HG02763 (cell line): ENCODE measurements at regions not wholly inside any gene's neighbourhood (a gene's known extent, or its start where the extent isn't known, plus 50 kb on each side); places are given as distances from the start of the nearest gene placed in this dataset.
"Not testable (repeated sequence)": the region's sequence is repeated elsewhere in the genome, so short reads cannot be mapped to it uniquely, and the experiment has no call there.

Experiments used
- ATAC-seq: cut with Tn5 transposase; IDR thresholded peaks from one replicate; pipeline ENCODE4 v1.9.1; 2021; ENCODE audit warnings: mild to moderate bottlenecking, moderate library complexity; ENCODE audit not compliant: unreplicated experiment

- no peak for ATAC-seq
These were observed 52.5 kb upstream of the WDFY3 start for GRCh38 chr4:85018983-85019382.

GRCh38 chr4:85019411-85019810 is 52.9 kb upstream of the WDFY3 start:
- no peak for ATAC-seq

- no peak for ATAC-seq
These were observed 58.2 kb upstream of the WDFY3 start for GRCh38 chr4:85024671-85025070.

- no peak for ATAC-seq
These were observed 62.4 kb upstream of the WDFY3 start for GRCh38 chr4:85028910-85029309.

- no peak for ATAC-seq
These were observed 63.0 kb upstream of the WDFY3 start for GRCh38 chr4:85029453-85029852.

- ATAC-seq: no peak
These were observed 63.7 kb upstream of the WDFY3 start for GRCh38 chr4:85030156-85030555.

GRCh38 chr4:85033838-85034237 is 67.3 kb upstream of the WDFY3 start:
- ATAC-seq: not testable (repeated sequence)

GRCh38 chr4:85039526-85039925 is 73.0 kb upstream of the WDFY3 start:
- ATAC-seq: no peak

- ATAC-seq: not testable (repeated sequence)
These were observed 77.5 kb upstream of the WDFY3 start for GRCh38 chr4:85043812-85044496.

GRCh38 chr4:85050736-85051135 is 84.2 kb upstream of the WDFY3 start:
- no peak for ATAC-seq

GRCh38 chr4:85051526-85051925 is 85.0 kb upstream of the WDFY3 start:
- ATAC-seq: no peak

- not testable (repeated sequence) for ATAC-seq
These were observed 88.4 kb upstream of the WDFY3 start for GRCh38 chr4:85054925-85055324.

GRCh38 chr4:85058551-85058950 is 92.1 kb upstream of the WDFY3 start:
- ATAC-seq: no peak

- ATAC-seq: no peak
These were observed 95.5 kb upstream of the WDFY3 start for GRCh38 chr4:85061974-85062373.

GRCh38 chr4:85062466-85062865 is 96.0 kb upstream of the WDFY3 start:
- ATAC-seq: no peak

GRCh38 chr4:85067342-85067741 is 100.9 kb upstream of the WDFY3 start:
- no peak for ATAC-seq

GRCh38 chr4:85078016-85078415 is 111.5 kb upstream of the WDFY3 start:
- ATAC-seq: no peak

GRCh38 chr4:85081196-85081595 is 114.7 kb upstream of the WDFY3 start:
- no peak for ATAC-seq

- peak; percentile 92 for ATAC-seq
These were observed 118.0 kb upstream of the WDFY3 start for GRCh38 chr4:85084371-85085094.

- ATAC-seq: no peak
These were observed 120.2 kb upstream of the WDFY3 start for GRCh38 chr4:85086721-85087120.

GRCh38 chr4:85092536-85092935 is 126.0 kb upstream of the WDFY3 start:
- no peak for ATAC-seq

- ATAC-seq: no peak
These were observed 126.5 kb upstream of the WDFY3 start for GRCh38 chr4:85092943-85093342.

GRCh38 chr4:85094735-85095134 is 128.2 kb upstream of the WDFY3 start:
- no peak for ATAC-seq
